ENCODE measurements at regions not wholly inside any gene's neighbourhood (a gene's known extent, or its start where the extent isn't known, plus 50 kb on each side); places are given as distances from the start of the nearest gene placed in this dataset.

- no peak for TF ChIP-seq ZNF274 (IDR thresholded peaks at IDR 0.05; ENCODE audit: low read depth, low read length)
- TF ChIP-seq SUZ12 (IDR thresholded peaks at IDR 0.05; ENCODE audit: extremely low read depth, insufficient read depth, insufficient read length), result no peak
Measured at GRCh38 chr2:144162652-144163051, 357.3 kb downstream of the ZEB2 start.

Measured in NT2/D1 (cell line).